Gastroesophageal sphincter (tissue), 4 donors: ENCODE measurements at regions not wholly inside any gene's neighbourhood (a gene's known extent, or its start where the extent isn't known, plus 50 kb on each side); places are given as distances from the start of the nearest gene placed in this dataset.

Experiments used
- ATAC-seq: fragments of 150-250 bp; one replicate; pipeline ENCODE4 v1.9.1; 2016; ENCODE audit warnings: mild to moderate bottlenecking, moderate library complexity
- H3K27ac ChIP-seq, 4 donors: fragments of 200-600 bp; sonication (generic) in 3 of 4; 1 replicate in 3 of 4; 2 replicates in 1 of 4; pipeline ENCODE4 v1.5.1; 2016 to 2019
- H3K27me3 ChIP-seq: fragments of 200-600 bp; sonication (generic); one replicate; pipeline ENCODE4 v1.5.1; 2019
- H3K36me3 ChIP-seq, 2 donors: fragments of 200-600 bp; sonication (generic); one replicate each; pipeline ENCODE4 v1.5.1; 2019; ENCODE audit warnings: control low read depth in 1 of 2
- H3K4me1 ChIP-seq, 3 donors: fragments of 200-600 bp; sonication (generic); 1 replicate in 2 of 3; 2 replicates in 1 of 3; pipeline ENCODE4 v1.5.1; 2016 to 2019; ENCODE audit warnings: control low read depth in 2 of 3
- H3K4me3 ChIP-seq, 2 donors: fragments of 200-600 bp; sonication (generic); one replicate each; pipeline ENCODE4 v1.5.1; 2019; ENCODE audit warnings: mild to moderate bottlenecking in 1 of 2, moderate library complexity in 1 of 2
- H3K9me3 ChIP-seq, 3 donors: fragments of 200-600 bp; sonication (generic); one replicate each; pipeline ENCODE4 v1.5.1; 2017 to 2019; ENCODE audit warnings: control low read depth in 2 of 3
- EP300 ChIP-seq: sonication (generic); formaldehyde crosslinking; IDR thresholded peaks from one replicate; pipeline ENCODE4 v1.6.1; 2017; ENCODE audit warnings: antibody characterized with exemption, mild to moderate bottlenecking
- POLR2A ChIP-seq, 2 donors: fragments of 450-650 bp; IDR thresholded peaks; one replicate each; pipeline ENCODE4 v1.6.1; 2017; ENCODE audit warnings: antibody characterized with exemption in 2 of 2, mild to moderate bottlenecking in 2 of 2, moderate library complexity in 1 of 2
- POLR2AphosphoS5 ChIP-seq: sonication (generic); formaldehyde crosslinking; IDR thresholded peaks from one replicate; pipeline ENCODE4 v1.6.1; 2017; ENCODE audit warnings: antibody characterized with exemption
- WGBS, 2 donors: methylation state at CpG; one replicate each; pipeline ENCODE4 v1.1.5; 2018; ENCODE audit warnings: low coverage in 1 of 2; 5-methylcytosine and 5-hydroxymethylcytosine counted together
- TF ChIP-seq, protein P1 (sequence below), 4 experiments: fragments of 200-600 bp in 2 of 4; fragments of 450-650 bp in 2 of 4; sonication (generic) in 1 of 4; IDR thresholded peaks; one replicate each; pipeline ENCODE4 v1.5.1; 2017 to 2019; ENCODE audit warnings: antibody characterized with exemption in 4 of 4, mild to moderate bottlenecking in 2 of 4, moderate library complexity in 2 of 4

DNA sequence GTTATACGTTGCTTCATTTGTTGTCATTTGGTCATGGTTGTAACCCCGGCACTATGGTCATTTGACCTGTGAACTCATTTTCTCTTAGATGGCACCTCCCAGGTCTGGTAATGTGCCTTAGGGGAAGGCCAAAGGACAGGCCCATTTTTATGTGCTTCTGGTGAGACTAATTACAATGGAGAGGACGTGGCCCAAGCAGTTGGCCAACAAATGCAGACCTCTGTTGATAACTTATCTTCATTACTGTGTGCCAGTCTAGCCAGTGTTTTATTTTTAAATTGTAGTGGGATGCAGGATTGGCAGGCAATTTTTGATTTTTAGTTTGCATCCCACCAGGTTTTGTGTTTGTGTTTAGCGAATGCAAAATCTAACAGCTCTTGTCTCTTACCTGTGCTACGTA lies 321.5 kb upstream of the AKR1E2 start:
- no peaks in the 10 kb centered on the region for H3K36me3 ChIP-seq
- H3K27ac ChIP-seq: no peak overlapping the region
- no peaks in the 10 kb centered on the region for H3K9me3 ChIP-seq
- H3K4me3 ChIP-seq: no peak overlapping the region
- ATAC-seq: no peak
- 96 to 100% methylated on average over 2 to 5 of the region's 5 CpGs for WGBS, 2 donors
- H3K27me3 ChIP-seq: no peaks in the 10 kb centered on the region
- TF ChIP-seq POLR2A (IDR thresholded peaks at IDR 0.05) (no peak), POLR2AphosphoS5 (no peak), EP300 (no peak)
- TF ChIP-seq, protein P1, sequence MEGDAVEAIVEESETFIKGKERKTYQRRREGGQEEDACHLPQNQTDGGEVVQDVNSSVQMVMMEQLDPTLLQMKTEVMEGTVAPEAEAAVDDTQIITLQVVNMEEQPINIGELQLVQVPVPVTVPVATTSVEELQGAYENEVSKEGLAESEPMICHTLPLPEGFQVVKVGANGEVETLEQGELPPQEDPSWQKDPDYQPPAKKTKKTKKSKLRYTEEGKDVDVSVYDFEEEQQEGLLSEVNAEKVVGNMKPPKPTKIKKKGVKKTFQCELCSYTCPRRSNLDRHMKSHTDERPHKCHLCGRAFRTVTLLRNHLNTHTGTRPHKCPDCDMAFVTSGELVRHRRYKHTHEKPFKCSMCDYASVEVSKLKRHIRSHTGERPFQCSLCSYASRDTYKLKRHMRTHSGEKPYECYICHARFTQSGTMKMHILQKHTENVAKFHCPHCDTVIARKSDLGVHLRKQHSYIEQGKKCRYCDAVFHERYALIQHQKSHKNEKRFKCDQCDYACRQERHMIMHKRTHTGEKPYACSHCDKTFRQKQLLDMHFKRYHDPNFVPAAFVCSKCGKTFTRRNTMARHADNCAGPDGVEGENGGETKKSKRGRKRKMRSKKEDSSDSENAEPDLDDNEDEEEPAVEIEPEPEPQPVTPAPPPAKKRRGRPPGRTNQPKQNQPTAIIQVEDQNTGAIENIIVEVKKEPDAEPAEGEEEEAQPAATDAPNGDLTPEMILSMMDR (IDR thresholded peaks at IDR 0.05): no peak
- H3K4me1 ChIP-seq: peaks cover 0 to 19% (median 0%) of the 10 kb centered on the region in 3 donors

DNA sequence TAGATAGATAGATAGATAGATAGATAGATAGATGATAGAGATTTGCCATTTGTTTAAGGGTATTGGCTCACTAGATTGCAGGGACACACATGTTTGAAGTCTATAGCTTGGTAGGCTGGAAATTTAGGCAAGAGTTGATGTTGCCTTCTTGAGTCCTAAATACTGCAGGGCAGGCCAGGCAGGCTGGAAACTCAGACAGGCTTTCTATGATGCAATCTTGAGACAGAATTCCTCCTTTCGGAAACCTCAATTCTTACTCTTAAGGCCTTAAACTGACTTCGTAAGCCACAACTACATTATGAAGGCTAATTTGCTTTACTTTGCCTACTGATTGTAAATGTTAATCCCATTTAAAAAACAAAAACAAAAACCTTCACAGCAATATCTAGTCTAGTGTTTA lies 322.9 kb upstream of the AKR1E2 start:
- ATAC-seq: no peak
- Histone ChIP-seq H3K4me1 (peaks cover 4 to 34% (median 4%) of the 10 kb centered on the region in 3 donors), H3K9me3 (no peaks in the 10 kb centered on the region), H3K27ac (no peak overlapping the region), H3K4me3 (no peak overlapping the region), H3K27me3 (no peaks in the 10 kb centered on the region), H3K36me3 (no peaks in the 10 kb centered on the region)
- TF ChIP-seq, protein P1 (IDR thresholded peaks at IDR 0.05): no peak
- no peak for TF ChIP-seq POLR2AphosphoS5
- TF ChIP-seq POLR2A (IDR thresholded peaks at IDR 0.05): no peak
- no peak for TF ChIP-seq EP300
- WGBS, 2 donors: 93 to 96% methylated on average over 2 of the region's 2 CpGs

DNA sequence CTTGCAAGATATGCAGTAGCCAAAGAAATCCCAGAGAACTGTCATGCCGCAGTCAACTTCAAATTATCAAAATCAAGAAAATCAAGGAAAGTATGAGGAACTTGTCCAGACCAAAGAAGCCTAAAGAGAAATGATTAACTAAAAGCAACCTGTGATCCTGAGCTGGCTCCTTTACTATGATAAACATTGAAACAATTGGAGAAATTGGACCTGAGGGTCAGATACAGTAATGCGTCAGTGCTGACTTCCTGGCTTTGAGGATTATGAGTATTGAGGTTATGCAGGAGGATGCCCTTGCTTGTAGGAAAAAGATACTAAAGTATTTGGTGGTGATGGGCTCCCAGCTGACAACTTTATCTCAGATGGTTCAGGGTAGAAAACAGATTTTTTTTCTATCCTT lies 324.7 kb upstream of the AKR1E2 start:
- Histone ChIP-seq H3K4me1 (peaks cover 7 to 44% (median 7%) of the 10 kb centered on the region in 3 donors), H3K36me3 (no peaks in the 10 kb centered on the region), H3K4me3 (no peak overlapping the region), H3K9me3 (no peaks in the 10 kb centered on the region), H3K27ac (peak overlapping the region in 3 of 4 donors; percentile 61 to 92 (median 87)), H3K27me3 (no peaks in the 10 kb centered on the region)
- no peak for ATAC-seq
- 60 to 66% methylated on average over 2 of the region's 2 CpGs for WGBS, 2 donors
- TF ChIP-seq POLR2A (IDR thresholded peaks at IDR 0.05): no peak
- no peak for TF ChIP-seq POLR2AphosphoS5
- no peak for TF ChIP-seq EP300
- TF ChIP-seq, protein P1 (IDR thresholded peaks at IDR 0.05): no peak

DNA sequence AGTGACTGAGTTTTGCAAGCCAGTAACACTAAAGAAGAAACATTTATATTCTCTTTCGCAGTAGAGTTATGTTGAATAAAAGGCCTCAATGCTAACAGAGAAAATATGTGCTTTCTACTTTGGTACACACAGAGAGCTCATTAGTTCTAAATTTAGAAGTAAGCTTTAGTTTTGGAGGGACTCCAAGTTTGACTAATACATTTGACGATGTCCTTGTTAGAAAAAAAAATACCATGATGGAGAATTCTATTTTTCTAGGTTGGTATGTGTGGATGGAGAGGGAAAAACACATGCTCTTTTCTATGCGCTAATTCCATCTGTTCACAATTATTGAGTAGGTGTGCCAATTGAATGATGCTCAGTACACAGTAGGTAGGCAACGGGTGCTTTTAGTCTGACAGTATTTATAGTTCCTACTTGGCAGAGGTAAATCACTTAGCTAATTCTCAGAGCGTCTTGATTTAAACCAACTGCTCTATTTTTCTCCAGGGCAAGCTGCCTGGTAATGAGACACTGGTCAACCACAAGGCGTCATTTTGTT lies 327.2 kb upstream of the AKR1E2 start:
- Histone ChIP-seq H3K27me3 (no peaks in the 10 kb centered on the region), H3K36me3 (no peaks in the 10 kb centered on the region), H3K27ac (peak overlapping the region; percentile 87 to 100 (median 90)), H3K9me3 (no peaks in the 10 kb centered on the region), H3K4me3 (no peak overlapping the region), H3K4me1 (peaks cover 7 to 42% (median 7%) of the 10 kb centered on the region in 3 donors)
- 10 to 16% methylated on average over 6 of the region's 6 CpGs for WGBS, 2 donors
- peak; percentile 89 for ATAC-seq
- TF ChIP-seq EP300: peak; percentile 2
- TF ChIP-seq POLR2A (IDR thresholded peaks at IDR 0.05): no peak
- peak; percentile 87 for TF ChIP-seq POLR2AphosphoS5
- TF ChIP-seq, protein P1 (IDR thresholded peaks at IDR 0.05): peak in 3 of 4 experiments; percentile 17 to 46 (median 35)

DNA sequence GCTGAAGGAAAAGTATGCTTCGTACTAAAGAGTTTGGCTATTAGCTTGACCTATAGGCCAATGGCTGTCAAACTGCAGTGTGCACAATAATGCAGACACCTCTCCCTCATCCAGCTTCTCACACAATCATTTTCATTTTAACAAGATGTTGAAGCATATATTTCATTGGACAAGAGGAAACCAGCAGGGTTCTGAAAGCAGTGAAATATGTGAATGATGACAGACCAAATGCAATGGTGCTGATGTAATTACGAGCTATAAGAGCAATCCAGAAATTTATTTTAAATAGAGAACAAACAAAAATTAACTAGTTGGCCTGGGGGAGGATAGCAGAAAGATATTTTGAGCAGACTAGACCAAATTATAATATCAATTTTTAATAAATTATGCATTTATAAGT lies 331.5 kb upstream of the AKR1E2 start:
- no peak for TF ChIP-seq EP300
- TF ChIP-seq, protein P1 (IDR thresholded peaks at IDR 0.05): no peak
- no peak for TF ChIP-seq POLR2AphosphoS5
- no peak for TF ChIP-seq POLR2A (IDR thresholded peaks at IDR 0.05)
- no peaks in the 10 kb centered on the region for H3K9me3 ChIP-seq
- no peak overlapping the region for H3K27ac ChIP-seq
- no peaks in the 10 kb centered on the region for H3K27me3 ChIP-seq
- no peak for ATAC-seq
- H3K4me3 ChIP-seq: no peak overlapping the region
- 86 to 90% methylated on average over 1 to 2 of the region's 2 CpGs for WGBS, 2 donors
- H3K4me1 ChIP-seq: peaks cover 7 to 25% (median 7%) of the 10 kb centered on the region in 3 donors
- no peaks in the 10 kb centered on the region for H3K36me3 ChIP-seq
